PC-3 (cell line): ENCODE measurements at regions not wholly inside any gene's neighbourhood (a gene's known extent, or its start where the extent isn't known, plus 50 kb on each side); places are given as distances from the start of the nearest gene placed in this dataset.

ENCODE experiments used
- EZH2phosphoT487 ChIP-seq: fragments of 300-600 bp; sonication (generic); IDR thresholded peaks from 2 replicates; pipeline ENCODE4 v1.6.1; 2018; ENCODE audit warnings: mild to moderate bottlenecking, antibody characterized with exemption, low read length, borderline replicate concordance
- TF ChIP-seq, protein P1 (sequence below): fragments of 300-600 bp; sonication (generic); conservative IDR thresholded peaks from 2 replicates; pipeline ENCODE4 v1.5.1; 2017; ENCODE audit warnings: antibody characterized with exemption, low read depth, mild to moderate bottlenecking, low read length

DNA sequence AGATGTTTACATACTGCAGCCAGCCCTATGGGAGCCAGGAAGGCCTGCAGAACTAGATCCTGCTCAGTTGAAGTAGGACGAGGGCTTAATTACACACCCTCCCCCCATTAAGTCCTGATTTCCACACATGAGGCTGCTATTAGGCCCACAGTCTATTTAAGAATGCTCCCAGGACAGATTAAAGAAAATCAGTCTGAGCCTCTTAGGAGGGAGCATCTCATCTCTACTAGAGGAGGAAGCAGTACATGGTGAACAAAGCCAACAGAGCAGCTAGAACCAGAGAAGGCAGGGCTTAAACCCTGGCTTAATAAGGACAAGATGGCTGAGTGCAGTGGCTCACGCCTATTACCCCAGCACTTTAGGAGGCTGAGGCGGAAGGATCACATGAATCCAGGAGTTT is 55.8 kb upstream of the ARHGAP5 start:
- TF ChIP-seq, protein P1, sequence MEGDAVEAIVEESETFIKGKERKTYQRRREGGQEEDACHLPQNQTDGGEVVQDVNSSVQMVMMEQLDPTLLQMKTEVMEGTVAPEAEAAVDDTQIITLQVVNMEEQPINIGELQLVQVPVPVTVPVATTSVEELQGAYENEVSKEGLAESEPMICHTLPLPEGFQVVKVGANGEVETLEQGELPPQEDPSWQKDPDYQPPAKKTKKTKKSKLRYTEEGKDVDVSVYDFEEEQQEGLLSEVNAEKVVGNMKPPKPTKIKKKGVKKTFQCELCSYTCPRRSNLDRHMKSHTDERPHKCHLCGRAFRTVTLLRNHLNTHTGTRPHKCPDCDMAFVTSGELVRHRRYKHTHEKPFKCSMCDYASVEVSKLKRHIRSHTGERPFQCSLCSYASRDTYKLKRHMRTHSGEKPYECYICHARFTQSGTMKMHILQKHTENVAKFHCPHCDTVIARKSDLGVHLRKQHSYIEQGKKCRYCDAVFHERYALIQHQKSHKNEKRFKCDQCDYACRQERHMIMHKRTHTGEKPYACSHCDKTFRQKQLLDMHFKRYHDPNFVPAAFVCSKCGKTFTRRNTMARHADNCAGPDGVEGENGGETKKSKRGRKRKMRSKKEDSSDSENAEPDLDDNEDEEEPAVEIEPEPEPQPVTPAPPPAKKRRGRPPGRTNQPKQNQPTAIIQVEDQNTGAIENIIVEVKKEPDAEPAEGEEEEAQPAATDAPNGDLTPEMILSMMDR: no peak
- TF ChIP-seq EZH2phosphoT487: no peak
